DOHH2 (cell line): ENCODE measurements at regions not wholly inside any gene's neighbourhood (a gene's known extent, or its start where the extent isn't known, plus 50 kb on each side); places are given as distances from the start of the nearest gene placed in this dataset.

Experiments
- H3F3A ChIP-seq: fragments of 200-600 bp; sonication (generic), shearing (Covaris generic); 2 replicates; pipeline ENCODE4 v1.6.0; 2016; ENCODE audit warnings: antibody characterized with exemption, mild to moderate bottlenecking; ENCODE audit not compliant: control insufficient read depth, insufficient read depth
- H3K27ac ChIP-seq: fragments of 200-600 bp; sonication (generic); 2 replicates; pipeline ENCODE4 v1.5.1; 2014; ENCODE audit warnings: low read depth, mild to moderate bottlenecking, low read length, moderate library complexity
- H3K27me3 ChIP-seq: fragments of 200-600 bp; sonication (generic); 2 replicates; pipeline ENCODE4 v1.6.1; 2014; ENCODE audit warnings: mild to moderate bottlenecking, low read length, mixed read lengths; ENCODE audit not compliant: control insufficient read depth
- H3K36me3 ChIP-seq: fragments of 200-600 bp; sonication (generic); 2 replicates; pipeline ENCODE4 v1.6.1; 2014; ENCODE audit warnings: mild to moderate bottlenecking, low read length, moderate library complexity, mixed read lengths; ENCODE audit not compliant: control insufficient read depth
- H3K4me1 ChIP-seq: fragments of 200-600 bp; sonication (generic); 2 replicates; pipeline ENCODE4 v1.6.1; 2014; ENCODE audit warnings: mild to moderate bottlenecking, low read length, mixed read lengths; ENCODE audit not compliant: control insufficient read depth
- H3K4me2 ChIP-seq: fragments of 200-600 bp; sonication (generic); 2 replicates; pipeline ENCODE4 v1.6.0; 2014; ENCODE audit warnings: mild to moderate bottlenecking, low read length, moderate library complexity
- H3K4me3 ChIP-seq: fragments of 200-600 bp; sonication (generic); 2 replicates; pipeline ENCODE4 v1.5.1; 2014; ENCODE audit warnings: mild to moderate bottlenecking, low read length, mixed read lengths
- H3K79me2 ChIP-seq: fragments of 200-600 bp; sonication (generic); 2 replicates; pipeline ENCODE4 v1.6.1; 2014; ENCODE audit warnings: mild to moderate bottlenecking, low read length, mixed read lengths; ENCODE audit not compliant: control insufficient read depth
- H3K9me2 ChIP-seq: fragments of 200-600 bp; sonication (generic); replicated peaks from 2 replicates; pipeline ENCODE4 v1.6.1; 2014; ENCODE audit warnings: mild to moderate bottlenecking, low read length, mixed read lengths; ENCODE audit not compliant: control insufficient read depth
- H3K9me3 ChIP-seq: fragments of 200-600 bp; sonication (generic); 2 replicates; pipeline ENCODE4 v1.6.1; 2014; ENCODE audit warnings: antibody characterized with exemption, low read length, mixed read lengths; ENCODE audit not compliant: control insufficient read depth, insufficient read depth
- H4K20me1 ChIP-seq: fragments of 200-600 bp; sonication (generic); 2 replicates; pipeline ENCODE4 v1.6.0; 2014; ENCODE audit warnings: low read depth, mild to moderate bottlenecking, antibody characterized with exemption, low read length, moderate library complexity; ENCODE audit not compliant: control insufficient read depth, insufficient read depth
- EZH2phosphoT487 ChIP-seq: fragments of 200-600 bp; sonication (generic); IDR thresholded peaks from 2 replicates; pipeline ENCODE4 v1.6.1; 2017; ENCODE audit warnings: borderline replicate concordance, mild to moderate bottlenecking, antibody characterized with exemption, low read length, moderate library complexity, mixed read lengths
- TF ChIP-seq, protein P1 (sequence below): fragments of 200-600 bp; sonication (generic); IDR thresholded peaks from one replicate; pipeline ENCODE4 v1.5.1; 2014; ENCODE audit warnings: antibody characterized with exemption, mild to moderate bottlenecking, low read depth, low read length; ENCODE audit not compliant: poor library complexity, severe bottlenecking

GRCh38 chr6:143609972-143610371, 67.8 kb upstream of the PHACTR2 start:
- Histone ChIP-seq H3K36me3 (no peaks in the 10 kb centered on the region), H3K27ac (no peak overlapping the region), H3K4me3 (no peak overlapping the region), H3K79me2 (no peaks in the 10 kb centered on the region), H4K20me1 (no peaks in the 10 kb centered on the region), H3F3A (no peaks in the 10 kb centered on the region), H3K27me3 (no peaks in the 10 kb centered on the region), H3K4me2 (no peak overlapping the region), H3K4me1 (peaks cover 4% of the 10 kb centered on the region; the same call in 1 of the 2 replicates), H3K9me2 (no peaks in the 10 kb centered on the region), H3K9me3 (no peaks in the 10 kb centered on the region)
- no peak for TF ChIP-seq EZH2phosphoT487
- TF ChIP-seq, protein P1, sequence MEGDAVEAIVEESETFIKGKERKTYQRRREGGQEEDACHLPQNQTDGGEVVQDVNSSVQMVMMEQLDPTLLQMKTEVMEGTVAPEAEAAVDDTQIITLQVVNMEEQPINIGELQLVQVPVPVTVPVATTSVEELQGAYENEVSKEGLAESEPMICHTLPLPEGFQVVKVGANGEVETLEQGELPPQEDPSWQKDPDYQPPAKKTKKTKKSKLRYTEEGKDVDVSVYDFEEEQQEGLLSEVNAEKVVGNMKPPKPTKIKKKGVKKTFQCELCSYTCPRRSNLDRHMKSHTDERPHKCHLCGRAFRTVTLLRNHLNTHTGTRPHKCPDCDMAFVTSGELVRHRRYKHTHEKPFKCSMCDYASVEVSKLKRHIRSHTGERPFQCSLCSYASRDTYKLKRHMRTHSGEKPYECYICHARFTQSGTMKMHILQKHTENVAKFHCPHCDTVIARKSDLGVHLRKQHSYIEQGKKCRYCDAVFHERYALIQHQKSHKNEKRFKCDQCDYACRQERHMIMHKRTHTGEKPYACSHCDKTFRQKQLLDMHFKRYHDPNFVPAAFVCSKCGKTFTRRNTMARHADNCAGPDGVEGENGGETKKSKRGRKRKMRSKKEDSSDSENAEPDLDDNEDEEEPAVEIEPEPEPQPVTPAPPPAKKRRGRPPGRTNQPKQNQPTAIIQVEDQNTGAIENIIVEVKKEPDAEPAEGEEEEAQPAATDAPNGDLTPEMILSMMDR: no peak

DNA sequence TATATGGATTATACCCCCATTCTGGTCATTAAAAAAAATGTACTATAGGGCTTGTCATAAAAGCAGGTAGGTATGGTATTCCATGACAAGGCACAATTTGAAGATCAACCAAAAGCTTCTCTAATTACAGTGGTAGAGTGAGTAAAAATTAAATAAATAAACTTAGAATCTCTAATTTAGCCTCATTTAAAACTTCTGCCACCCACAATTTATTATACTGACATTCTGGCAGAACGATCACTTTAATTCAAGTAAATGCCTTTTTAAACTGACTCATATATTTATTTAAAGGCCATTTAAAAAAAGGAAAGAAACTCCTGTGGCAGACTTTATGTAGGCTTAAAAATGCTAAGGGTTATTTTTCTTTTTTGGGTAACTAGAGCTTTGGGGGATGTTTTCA, 68.3 kb upstream of the PHACTR2 start:
- H3K9me2 ChIP-seq: no peaks in the 10 kb centered on the region
- H3K4me1 ChIP-seq: peaks cover 4% of the 10 kb centered on the region; the same call in 1 of the 2 replicates
- no peaks in the 10 kb centered on the region for H3K36me3 ChIP-seq
- H3K9me3 ChIP-seq: no peaks in the 10 kb centered on the region
- H3K27me3 ChIP-seq: no peaks in the 10 kb centered on the region
- no peaks in the 10 kb centered on the region for H4K20me1 ChIP-seq
- H3K4me3 ChIP-seq: no peak overlapping the region
- H3K4me2 ChIP-seq: no peak overlapping the region
- no peak overlapping the region for H3K27ac ChIP-seq
- H3K79me2 ChIP-seq: no peaks in the 10 kb centered on the region
- H3F3A ChIP-seq: no peaks in the 10 kb centered on the region
- TF ChIP-seq, protein P1: no peak
- TF ChIP-seq EZH2phosphoT487: no peak

GRCh38 chr6:143608906-143609305, 68.9 kb upstream of the PHACTR2 start:
- Histone ChIP-seq H3K27ac (no peak overlapping the region), H3K9me3 (no peaks in the 10 kb centered on the region), H3K4me3 (no peak overlapping the region), H3K27me3 (no peaks in the 10 kb centered on the region), H3K79me2 (no peaks in the 10 kb centered on the region), H3K4me1 (no peaks in the 10 kb centered on the region), H4K20me1 (no peaks in the 10 kb centered on the region), H3K9me2 (no peaks in the 10 kb centered on the region), H3K4me2 (no peak overlapping the region), H3F3A (no peaks in the 10 kb centered on the region), H3K36me3 (no peaks in the 10 kb centered on the region)
- TF ChIP-seq, protein P1: no peak
- TF ChIP-seq EZH2phosphoT487: no peak
